Neural cell (in vitro differentiated cells): ENCODE measurements at regions not wholly inside any gene's neighbourhood (a gene's known extent, or its start where the extent isn't known, plus 50 kb on each side); places are given as distances from the start of the nearest gene placed in this dataset.
A peak's percentile ranks its signal among the peaks of the same experiment; 100 is the strongest.

Experiments used
- CTCF ChIP-seq: fragments of 450-650 bp; IDR thresholded peaks from 2 replicates; pipeline ENCODE4 v1.5.1; 2014; ENCODE audit warnings: antibody characterized with exemption, mild to moderate bottlenecking, moderate library complexity; ENCODE audit not compliant: poor library complexity, severe bottlenecking
- EP300 ChIP-seq: fragments of 450-650 bp; conservative IDR thresholded peaks from 2 replicates; pipeline ENCODE4 v1.6.1; 2014; ENCODE audit warnings: antibody characterized with exemption, mild to moderate bottlenecking, moderate library complexity; ENCODE audit not compliant: poor library complexity, severe bottlenecking
- EZH2 ChIP-seq: fragments of 200-600, 300-800 bp; shearing (Covaris generic), sonication (generic); IDR thresholded peaks from 2 replicates; pipeline ENCODE4 v1.6.1; 2014; ENCODE audit warnings: antibody characterized with exemption, low read length, borderline replicate concordance, mild to moderate bottlenecking; ENCODE audit not compliant: insufficient read depth, poor library complexity, severe bottlenecking
- MXI1 ChIP-seq: fragments of 450-650 bp; conservative IDR thresholded peaks from 2 replicates; pipeline ENCODE4 v1.6.1; 2014; ENCODE audit warnings: antibody characterized with exemption, mild to moderate bottlenecking; ENCODE audit not compliant: poor library complexity, severe bottlenecking
- POLR2AphosphoS5 ChIP-seq: IDR thresholded peaks from 2 replicates; pipeline ENCODE4 v1.6.1; 2012
- RAD21 ChIP-seq: fragments of 450-650 bp; conservative IDR thresholded peaks from 2 replicates; pipeline ENCODE4 v1.6.1; 2014; ENCODE audit warnings: antibody characterized with exemption, mild to moderate bottlenecking, moderate library complexity
- REST ChIP-seq: IDR thresholded peaks from 2 replicates; pipeline ENCODE4 v1.6.1; 2012; ENCODE audit warnings: borderline replicate concordance
- SMC3 ChIP-seq: fragments of 450-650 bp; conservative IDR thresholded peaks from 2 replicates; pipeline ENCODE4 v1.6.1; 2014; ENCODE audit warnings: antibody characterized with exemption, mild to moderate bottlenecking, moderate library complexity; ENCODE audit not compliant: poor library complexity
- TAF1 ChIP-seq: IDR thresholded peaks from 2 replicates; pipeline ENCODE4 v1.6.1; 2012; ENCODE audit warnings: low read depth

GRCh38 chr3:176692199-176692965, 504.9 kb downstream of the TBL1XR1 start:
- TF ChIP-seq CTCF, result no peak
- TF ChIP-seq REST, result peak; percentile 82
- no peak for TF ChIP-seq EZH2
- TF ChIP-seq MXI1, result no peak
- TF ChIP-seq POLR2AphosphoS5, result peak; percentile 76
- no peak for TF ChIP-seq TAF1
- no peak for TF ChIP-seq SMC3
- TF ChIP-seq RAD21, result no peak
- TF ChIP-seq EP300, result peak; percentile 19
